HL-60 (cell line): ENCODE measurements at regions not wholly inside any gene's neighbourhood (a gene's known extent, or its start where the extent isn't known, plus 50 kb on each side); places are given as distances from the start of the nearest gene placed in this dataset.

Experiments
- DNase-seq, 2 experiments: peaks; one replicate each; pipeline ENCODE4 v3.0.0-alpha.2; 2010 to 2020; ENCODE audit warnings: low read depth in 1 of 2, low spot score in 1 of 2
- H3K27ac ChIP-seq: fragments of 250-450 bp; sonication (Bioruptor Pico); replicated peaks from 2 replicates; pipeline ENCODE4 v1.5.1; 2020; ENCODE audit warnings: mild to moderate bottlenecking, moderate library complexity
- H3K27me3 ChIP-seq: fragments of 250-450 bp; sonication (Bioruptor Pico); 2 replicates; pipeline ENCODE4 v1.5.1; 2021; ENCODE audit warnings: mild to moderate bottlenecking, moderate library complexity; ENCODE audit not compliant: insufficient read depth, poor library complexity, severe bottlenecking
- H3K4me3 ChIP-seq: replicated peaks from 2 replicates; pipeline ENCODE4 v1.5.1; 2011; ENCODE audit warnings: mild to moderate bottlenecking, control low read depth, low read length; ENCODE audit not compliant: insufficient read depth
- CTCF ChIP-seq: IDR thresholded peaks from one replicate; pipeline ENCODE4 v1.5.1; 2011; ENCODE audit warnings: low read length, control low read depth, inconsistent platforms; ENCODE audit not compliant: insufficient read depth
- GABPA ChIP-seq: IDR thresholded peaks from 2 replicates; pipeline ENCODE4 v1.6.1; 2012; ENCODE audit warnings: low read depth
- POLR2AphosphoS5 ChIP-seq: IDR thresholded peaks from 2 replicates; pipeline ENCODE4 v1.6.1; 2012; ENCODE audit warnings: low read depth
- REST ChIP-seq: IDR thresholded peaks from 2 replicates; pipeline ENCODE4 v1.6.1; 2012; ENCODE audit warnings: low read depth; ENCODE audit not compliant: insufficient replicate concordance
- SPI1 ChIP-seq: IDR thresholded peaks from 2 replicates; pipeline ENCODE4 v1.6.1; 2012; ENCODE audit warnings: low read depth, mild to moderate bottlenecking, borderline replicate concordance

- Histone ChIP-seq H3K27me3 (no peaks in the 10 kb centered on the region), H3K27ac (no peak overlapping the region), H3K4me3 (no peak overlapping the region)
- TF ChIP-seq GABPA (no peak), SPI1 (no peak), POLR2AphosphoS5 (no peak), CTCF (no peak), REST (no peak)
- DNase-seq, result no peak
These were observed 367.7 kb downstream of the GADD45G start for GRCh38 chr9:89972535-89972934.

GRCh38 chr9:89974582-89974981 lies 369.8 kb downstream of the GADD45G start:
- no peak for TF ChIP-seq GABPA
- no peak for TF ChIP-seq POLR2AphosphoS5
- TF ChIP-seq CTCF, result no peak
- TF ChIP-seq SPI1, result no peak
- no peak for TF ChIP-seq REST
- DNase-seq, result no peak
- Histone ChIP-seq H3K27me3 (peaks cover 2% of the 10 kb centered on the region), H3K4me3 (no peak overlapping the region), H3K27ac (no peak overlapping the region)

GRCh38 chr9:89975024-89975423 lies 370.2 kb downstream of the GADD45G start:
- Histone ChIP-seq H3K27ac (no peak overlapping the region), H3K27me3 (peaks cover 2% of the 10 kb centered on the region), H3K4me3 (no peak overlapping the region)
- TF ChIP-seq REST (no peak), SPI1 (no peak), POLR2AphosphoS5 (no peak), GABPA (no peak), CTCF (no peak)
- no peak for DNase-seq
